ENCODE measurements at regions not wholly inside any gene's neighbourhood (a gene's known extent, or its start where the extent isn't known, plus 50 kb on each side); places are given as distances from the start of the nearest gene placed in this dataset.
"Not testable (repeated sequence)": the region's sequence is repeated elsewhere in the genome, so short reads cannot be mapped to it uniquely, and the experiment has no call there.

DNA sequence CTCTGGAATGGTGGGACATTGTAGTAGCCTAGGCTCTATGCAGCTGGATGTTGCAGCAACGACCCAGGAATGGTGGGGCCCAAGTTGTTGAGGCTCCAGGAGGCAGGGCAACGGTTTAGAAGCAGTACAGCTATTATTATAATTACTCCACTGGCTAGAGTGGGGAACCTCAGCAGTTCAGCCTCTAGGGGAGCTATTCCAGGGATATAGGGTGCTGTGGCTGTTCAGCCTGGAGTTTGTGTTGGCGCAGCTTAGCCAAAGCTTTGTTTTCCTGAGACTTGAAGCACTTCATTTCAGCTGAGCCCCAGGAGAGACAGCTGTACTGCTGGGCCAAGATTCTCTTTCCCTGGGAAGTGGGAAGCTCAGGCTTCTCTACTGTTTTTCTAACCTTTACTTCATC is 1023.0 kb upstream of the ATXN7L3B start:
- 84% methylated on average over 3 of the region's 3 CpGs for WGBS
- H3K4me1 ChIP-seq (ENCODE audit: insufficient read depth): no peaks in the 10 kb centered on the region
- H3K4me3 ChIP-seq (ENCODE audit: low read depth, low read length): no peak overlapping the region
- H3K27ac ChIP-seq (ENCODE audit: low read depth): no peak overlapping the region
- no peak for DNase-seq (ENCODE audit: extremely low spot score)
- no peaks in the 10 kb centered on the region for H3K36me3 ChIP-seq (ENCODE audit: insufficient read depth)

DNA sequence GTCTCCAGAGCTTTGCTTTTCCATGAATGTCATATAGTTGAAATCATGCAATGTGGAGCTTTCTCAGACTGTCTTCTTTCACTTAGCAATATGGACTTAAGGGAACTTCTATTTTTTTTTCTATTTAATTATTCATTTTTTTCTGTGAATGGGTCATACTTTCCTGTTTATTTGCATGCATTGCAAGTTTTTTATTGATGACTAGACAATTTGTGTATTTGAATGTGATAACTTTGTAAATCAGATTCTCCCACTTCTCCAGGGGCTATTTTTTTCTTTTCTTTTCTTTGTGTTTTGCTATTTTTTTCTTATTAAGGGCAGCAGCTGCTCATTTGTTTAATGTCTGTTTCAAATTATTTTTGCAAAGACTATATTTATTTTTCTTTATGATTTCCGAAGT is 1019.8 kb upstream of the ATXN7L3B start:
- DNase-seq (ENCODE audit: extremely low spot score): no peak
- no peak overlapping the region for H3K27ac ChIP-seq (ENCODE audit: low read depth)
- no peak overlapping the region for H3K4me3 ChIP-seq (ENCODE audit: low read depth, low read length)
- no peaks in the 10 kb centered on the region for H3K36me3 ChIP-seq (ENCODE audit: insufficient read depth)
- WGBS: 1% methylated on average over 1 of the region's 1 CpG
- no peaks in the 10 kb centered on the region for H3K4me1 ChIP-seq (ENCODE audit: insufficient read depth)

DNA sequence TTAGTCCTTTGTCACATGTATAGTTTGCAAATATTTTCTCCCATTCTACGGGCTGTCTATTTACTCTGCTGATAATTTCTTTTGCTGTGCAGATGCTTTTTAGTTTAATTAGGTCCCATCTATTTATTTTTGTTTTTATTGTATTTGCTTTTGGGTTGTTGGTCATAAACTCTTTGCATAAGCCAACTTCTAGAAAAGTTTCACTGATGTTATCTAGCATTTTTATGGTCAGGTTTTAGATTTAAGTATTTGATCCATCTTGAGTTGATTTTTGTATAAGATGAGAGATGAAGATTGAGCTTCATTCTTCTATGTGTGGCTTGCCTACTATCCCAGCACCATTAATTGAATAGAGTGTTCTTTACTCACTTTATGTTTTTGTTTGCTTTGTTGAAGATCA is 1008.4 kb upstream of the ATXN7L3B start:
- DNase-seq (ENCODE audit: extremely low spot score): no peak
- H3K4me3 ChIP-seq (ENCODE audit: low read depth, low read length): no peak overlapping the region
- H3K27ac ChIP-seq (ENCODE audit: low read depth): no peak overlapping the region
- H3K4me1 ChIP-seq (ENCODE audit: insufficient read depth): no peaks in the 10 kb centered on the region
- H3K36me3 ChIP-seq (ENCODE audit: insufficient read depth): no peaks in the 10 kb centered on the region
- WGBS: 59% methylated on average over 1 of the region's 1 CpG

DNA sequence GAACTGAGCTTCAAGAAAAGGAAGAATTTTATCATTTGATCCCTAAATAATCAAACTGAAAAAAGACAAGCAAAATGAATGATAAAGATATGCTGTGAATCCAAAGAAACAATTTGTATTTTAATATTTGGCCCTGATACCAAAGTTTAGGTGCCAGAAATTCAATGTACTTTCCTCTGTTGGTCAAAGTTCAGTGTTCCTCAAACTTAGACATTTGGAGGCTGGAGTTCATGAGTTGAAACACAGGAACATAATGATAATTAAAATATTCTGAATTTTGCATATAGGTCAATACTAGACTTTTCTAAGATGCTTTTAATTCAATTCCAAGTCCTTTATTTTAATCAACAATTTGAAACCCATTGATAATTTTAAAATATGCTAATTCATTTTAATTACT is 1007.7 kb upstream of the ATXN7L3B start:
- no peak for DNase-seq (ENCODE audit: extremely low spot score)
- H3K4me3 ChIP-seq (ENCODE audit: low read depth, low read length): no peak overlapping the region
- H3K4me1 ChIP-seq (ENCODE audit: insufficient read depth): no peaks in the 10 kb centered on the region
- H3K27ac ChIP-seq (ENCODE audit: low read depth): no peak overlapping the region
- no peaks in the 10 kb centered on the region for H3K36me3 ChIP-seq (ENCODE audit: insufficient read depth)

DNA sequence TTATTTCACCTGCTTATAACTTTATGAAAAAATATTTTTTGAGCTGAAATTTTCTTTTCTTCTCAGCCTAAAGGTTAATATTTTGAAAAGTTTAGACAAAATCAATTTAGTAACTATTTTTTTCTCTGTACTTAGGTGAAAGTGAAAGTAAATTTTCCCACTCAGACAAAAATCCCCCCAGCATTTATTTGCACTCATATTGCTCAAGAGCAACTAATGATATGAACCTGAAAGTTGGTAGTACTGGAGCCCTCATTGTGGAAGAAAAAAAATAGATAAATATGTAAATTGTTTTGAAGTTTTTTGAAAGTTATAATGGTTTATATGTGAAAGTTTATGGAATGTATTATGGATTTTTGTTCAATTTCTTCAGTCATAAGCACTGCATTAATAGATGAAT is 1005.9 kb upstream of the ATXN7L3B start:
- Histone ChIP-seq H3K4me1 (ENCODE audit: insufficient read depth) (no peaks in the 10 kb centered on the region), H3K36me3 (ENCODE audit: insufficient read depth) (no peaks in the 10 kb centered on the region), H3K27ac (ENCODE audit: low read depth) (no peak overlapping the region), H3K4me3 (ENCODE audit: low read depth, low read length) (no peak overlapping the region)
- no peak for DNase-seq (ENCODE audit: extremely low spot score)

DNA sequence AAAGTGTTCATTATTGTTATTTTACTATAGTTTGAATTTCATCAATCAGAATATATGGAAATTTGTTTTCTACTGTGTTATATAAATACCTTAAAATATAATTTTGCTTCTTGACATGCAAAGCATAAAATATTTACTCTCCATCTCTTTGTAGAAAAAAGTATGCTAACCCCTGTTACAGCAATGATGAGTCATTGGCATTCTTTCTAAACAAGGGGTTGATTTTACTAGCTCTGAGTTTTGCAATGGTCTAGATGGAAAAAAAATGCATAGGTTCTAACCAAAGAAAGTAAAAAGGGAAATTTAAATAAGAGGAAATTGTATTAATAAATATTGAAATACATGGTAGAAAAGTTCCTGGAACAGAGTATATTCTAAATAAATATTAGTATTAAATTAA is 990.2 kb upstream of the ATXN7L3B start:
- Histone ChIP-seq H3K4me1 (ENCODE audit: insufficient read depth) (no peaks in the 10 kb centered on the region), H3K4me3 (ENCODE audit: low read depth, low read length) (no peak overlapping the region), H3K27ac (ENCODE audit: low read depth) (no peak overlapping the region), H3K36me3 (ENCODE audit: insufficient read depth) (no peaks in the 10 kb centered on the region)
- DNase-seq (ENCODE audit: extremely low spot score): no peak

DNA sequence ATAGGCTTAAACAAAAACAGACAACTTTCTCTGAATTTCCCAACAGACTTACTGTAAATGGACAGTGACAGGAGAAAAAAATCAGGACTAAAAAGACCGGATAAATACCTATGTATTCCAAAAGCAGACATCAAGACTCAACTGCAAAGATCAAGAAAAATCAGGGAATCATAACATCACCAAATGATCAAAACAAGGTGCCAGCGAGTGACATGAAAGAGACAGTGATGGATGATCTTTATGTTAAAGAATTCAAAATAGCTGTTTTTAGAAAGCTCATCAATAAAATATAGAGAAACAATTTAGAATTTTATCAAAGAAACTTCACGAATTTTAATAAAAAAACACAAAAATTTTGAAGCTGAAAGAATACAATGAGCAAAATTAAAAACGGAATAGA is 952.5 kb upstream of the ATXN7L3B start:
- no peak for DNase-seq (ENCODE audit: extremely low spot score)
- no peaks in the 10 kb centered on the region for H3K4me1 ChIP-seq (ENCODE audit: insufficient read depth)
- 81% methylated on average over 4 of the region's 4 CpGs for WGBS
- no peak overlapping the region for H3K27ac ChIP-seq (ENCODE audit: low read depth)
- no peaks in the 10 kb centered on the region for H3K36me3 ChIP-seq (ENCODE audit: insufficient read depth)
- H3K4me3 ChIP-seq (ENCODE audit: low read depth, low read length): no peak overlapping the region

DNA sequence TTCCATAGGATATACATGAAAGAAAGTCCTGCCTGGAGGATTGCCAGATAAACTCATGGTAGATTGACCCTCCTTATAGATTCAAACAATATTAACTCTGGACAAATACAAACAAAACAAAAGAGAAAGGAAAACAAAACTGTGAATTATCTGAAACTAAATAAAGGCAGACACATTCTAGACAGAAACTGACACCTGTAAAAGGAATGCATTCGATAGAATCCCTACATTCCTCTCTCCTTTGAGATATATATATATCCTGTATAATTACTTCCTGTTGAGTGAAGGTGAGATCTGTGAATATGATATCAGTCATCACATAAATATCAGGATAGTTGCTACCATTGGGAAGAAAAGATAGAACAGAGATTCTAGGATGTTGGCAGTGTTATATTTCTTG is 948.4 kb upstream of the ATXN7L3B start:
- Histone ChIP-seq H3K4me3 (ENCODE audit: low read depth, low read length) (no peak overlapping the region), H3K36me3 (ENCODE audit: insufficient read depth) (no peaks in the 10 kb centered on the region), H3K4me1 (ENCODE audit: insufficient read depth) (no peaks in the 10 kb centered on the region), H3K27ac (ENCODE audit: low read depth) (no peak overlapping the region)
- 74% methylated on average over 1 of the region's 1 CpG for WGBS
- DNase-seq (ENCODE audit: extremely low spot score): no peak

DNA sequence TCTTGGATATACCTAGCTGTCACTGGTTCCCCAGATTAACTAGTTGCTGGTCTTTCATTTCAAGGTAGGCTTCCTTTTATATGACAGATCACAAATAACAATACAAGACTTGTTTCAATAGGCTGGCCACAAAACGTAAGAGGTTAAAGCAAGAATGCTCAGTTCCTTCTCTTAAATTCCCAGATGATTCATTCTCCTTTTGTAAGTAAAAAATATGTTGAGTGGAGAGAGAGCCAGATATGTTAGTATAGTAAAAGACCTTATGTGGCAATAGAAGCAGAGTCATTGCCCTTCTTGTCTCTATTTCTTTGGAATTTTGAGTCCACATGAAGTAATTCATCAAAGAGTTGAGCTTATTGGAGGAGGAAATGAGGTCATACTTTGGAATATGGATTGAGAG is 939.0 kb upstream of the ATXN7L3B start:
- Histone ChIP-seq H3K4me3 (ENCODE audit: low read depth, low read length) (no peak overlapping the region), H3K36me3 (ENCODE audit: insufficient read depth) (no peaks in the 10 kb centered on the region), H3K27ac (ENCODE audit: low read depth) (no peak overlapping the region), H3K4me1 (ENCODE audit: insufficient read depth) (no peaks in the 10 kb centered on the region)
- no peak for DNase-seq (ENCODE audit: extremely low spot score)
- WGBS: 49% methylated on average over 1 of the region's 1 CpG

DNA sequence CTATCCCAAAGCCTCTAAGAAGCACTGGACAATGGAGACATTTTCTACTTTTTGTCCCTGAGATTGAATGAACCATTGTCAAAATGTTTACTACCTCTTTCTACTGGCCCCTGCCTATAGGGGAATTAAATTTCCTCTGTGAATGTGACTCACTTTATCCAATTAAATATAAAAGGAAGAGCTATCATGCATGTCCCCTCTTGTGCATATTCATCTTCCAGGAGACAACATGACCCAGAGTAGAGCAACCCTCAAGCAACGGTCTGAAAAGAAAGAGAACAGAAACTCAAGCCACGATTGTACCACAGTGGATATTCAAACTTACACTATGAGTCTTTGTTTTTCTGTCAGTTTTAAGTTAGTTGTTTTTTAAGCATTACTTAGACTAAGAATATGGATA is 938.4 kb upstream of the ATXN7L3B start:
- Histone ChIP-seq H3K27ac (ENCODE audit: low read depth) (no peak overlapping the region), H3K4me3 (ENCODE audit: low read depth, low read length) (no peak overlapping the region), H3K4me1 (ENCODE audit: insufficient read depth) (no peaks in the 10 kb centered on the region), H3K36me3 (ENCODE audit: insufficient read depth) (no peaks in the 10 kb centered on the region)
- 71% methylated on average over 2 of the region's 2 CpGs for WGBS
- no peak for DNase-seq (ENCODE audit: extremely low spot score)

DNA sequence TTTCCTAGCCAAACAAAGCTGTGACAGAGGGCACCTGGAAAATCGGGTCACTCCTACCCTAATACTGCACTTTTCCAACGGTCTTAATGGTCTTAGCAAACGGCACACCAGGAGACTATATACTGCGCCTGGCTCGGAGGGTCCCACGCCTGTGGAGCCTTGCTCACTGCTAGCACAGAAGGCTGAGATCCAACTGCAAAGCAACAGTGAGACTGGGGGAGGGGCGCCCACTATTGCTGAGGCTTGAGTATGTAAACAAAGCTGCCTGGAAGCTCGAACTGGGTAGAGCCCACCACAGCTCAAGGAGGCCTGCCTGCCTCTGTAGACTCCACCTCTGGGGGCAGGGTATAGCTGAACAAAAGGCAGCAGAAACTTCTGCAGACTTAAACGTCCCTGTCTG is 931.7 kb upstream of the ATXN7L3B start:
- H3K36me3 ChIP-seq (ENCODE audit: insufficient read depth); H3K27ac ChIP-seq (ENCODE audit: low read depth); H3K4me3 ChIP-seq (ENCODE audit: low read depth, low read length); H3K4me1 ChIP-seq (ENCODE audit: insufficient read depth); DNase-seq (ENCODE audit: extremely low spot score): not testable (repeated sequence)
- 63% methylated on average over 9 of the region's 9 CpGs for WGBS

DNA sequence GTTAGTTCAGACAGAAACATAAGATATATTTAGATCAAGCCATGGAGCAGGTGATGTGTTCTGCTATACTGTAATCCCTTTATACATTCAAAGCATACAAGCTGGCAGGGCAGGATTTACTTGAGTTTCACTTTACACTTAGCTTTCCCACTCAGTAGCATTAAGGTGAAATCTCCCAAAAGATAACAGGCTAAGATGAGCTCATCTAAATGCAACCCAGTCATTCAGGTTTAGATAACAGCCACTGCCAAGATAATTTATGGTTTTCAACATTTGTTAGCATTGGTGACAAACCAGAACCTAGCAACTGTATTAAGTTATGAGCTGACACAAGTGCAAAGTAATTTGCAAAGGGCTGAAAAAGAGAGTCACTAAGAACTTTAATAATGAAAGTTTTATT is 925.1 kb upstream of the ATXN7L3B start:
- Histone ChIP-seq H3K27ac (ENCODE audit: low read depth) (no peak overlapping the region), H3K4me3 (ENCODE audit: low read depth, low read length) (no peak overlapping the region), H3K36me3 (ENCODE audit: insufficient read depth) (no peaks in the 10 kb centered on the region), H3K4me1 (ENCODE audit: insufficient read depth) (no peaks in the 10 kb centered on the region)
- DNase-seq (ENCODE audit: extremely low spot score): no peak

DNA sequence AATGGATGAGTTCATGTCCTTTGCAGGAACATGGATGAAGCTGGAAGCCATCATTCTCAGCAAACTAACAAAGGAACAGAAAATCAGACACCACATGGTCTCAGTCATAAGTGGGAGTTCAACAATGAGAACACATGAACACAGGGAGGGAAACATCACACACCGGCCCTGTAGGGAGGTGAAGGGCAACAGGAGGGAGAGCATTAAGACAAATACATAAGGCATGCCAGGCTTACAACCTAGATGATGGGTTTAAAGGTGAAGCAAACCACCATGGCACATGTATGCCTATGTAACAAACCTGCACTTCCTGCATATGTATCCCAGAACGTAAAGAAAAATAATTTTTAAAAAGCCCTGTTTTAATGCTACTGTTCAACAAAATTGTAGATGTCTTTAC is 914.2 kb upstream of the ATXN7L3B start:
- WGBS: 89% methylated on average over 2 of the region's 2 CpGs
- no peaks in the 10 kb centered on the region for H3K4me1 ChIP-seq (ENCODE audit: insufficient read depth)
- no peaks in the 10 kb centered on the region for H3K36me3 ChIP-seq (ENCODE audit: insufficient read depth)
- no peak overlapping the region for H3K4me3 ChIP-seq (ENCODE audit: low read depth, low read length)
- no peak overlapping the region for H3K27ac ChIP-seq (ENCODE audit: low read depth)
- no peak for DNase-seq (ENCODE audit: extremely low spot score)

DNA sequence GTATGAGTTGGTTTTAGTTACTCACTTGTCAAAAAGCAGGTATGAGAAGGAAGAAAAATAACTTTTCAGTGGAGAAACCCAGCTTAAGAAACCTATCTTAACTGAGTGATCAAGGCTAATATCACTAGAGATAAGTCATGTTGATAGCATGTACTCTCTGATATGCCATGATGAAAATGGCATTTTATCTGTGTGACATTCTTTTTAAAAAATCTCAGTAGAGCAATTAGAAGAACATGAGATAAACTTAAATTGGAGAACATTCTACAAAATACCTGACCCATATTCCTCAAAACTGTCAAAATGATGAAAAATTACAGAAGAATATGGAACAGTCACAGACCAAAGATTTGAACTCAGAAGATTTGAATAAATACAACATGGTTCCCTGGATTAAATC is 912.4 kb upstream of the ATXN7L3B start:
- no peak for DNase-seq (ENCODE audit: extremely low spot score)
- H3K4me3 ChIP-seq (ENCODE audit: low read depth, low read length): no peak overlapping the region
- no peaks in the 10 kb centered on the region for H3K4me1 ChIP-seq (ENCODE audit: insufficient read depth)
- H3K27ac ChIP-seq (ENCODE audit: low read depth): no peak overlapping the region
- no peaks in the 10 kb centered on the region for H3K36me3 ChIP-seq (ENCODE audit: insufficient read depth)

DNA sequence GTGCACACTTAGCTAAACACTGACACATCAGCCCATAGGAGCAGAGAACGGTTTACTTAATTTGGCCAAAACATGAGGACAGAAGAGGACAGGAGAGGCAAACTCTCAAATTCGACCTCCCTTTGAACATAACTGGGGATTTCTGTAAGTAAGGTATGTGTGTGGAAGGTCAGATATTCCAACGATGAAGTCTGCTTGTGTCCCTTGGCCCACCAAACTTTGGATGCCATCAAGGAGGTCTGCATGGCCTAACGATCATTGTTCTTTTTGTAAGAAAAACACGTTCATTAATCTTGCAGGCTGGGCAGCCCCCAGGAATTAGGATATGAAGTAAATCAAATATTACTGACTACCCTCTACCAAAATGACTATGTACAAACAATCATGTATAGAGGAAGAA is 908.5 kb upstream of the ATXN7L3B start:
- DNase-seq (ENCODE audit: extremely low spot score): no peak
- H3K27ac ChIP-seq (ENCODE audit: low read depth): no peak overlapping the region
- H3K36me3 ChIP-seq (ENCODE audit: insufficient read depth): no peaks in the 10 kb centered on the region
- no peaks in the 10 kb centered on the region for H3K4me1 ChIP-seq (ENCODE audit: insufficient read depth)
- 79% methylated on average over 5 of the region's 5 CpGs for WGBS
- H3K4me3 ChIP-seq (ENCODE audit: low read depth, low read length): no peak overlapping the region

All from urinary bladder (tissue), 3 donors.